ENCODE measurements at regions not wholly inside any gene's neighbourhood (a gene's known extent, or its start where the extent isn't known, plus 50 kb on each side); places are given as distances from the start of the nearest gene placed in this dataset.

- TF ChIP-seq CTCF (IDR thresholded peaks at IDR 0.05): no peak
- Histone ChIP-seq H3K9me3 (no peaks in the 10 kb centered on the region), H3K36me3 (no peaks in the 10 kb centered on the region), H3K27ac (no peak overlapping the region), H3K4me1 (no peaks in the 10 kb centered on the region), H3K4me3 (no peak overlapping the region), H3K9ac (ENCODE audit: low read depth in 2 of 2, low read length in 2 of 2) (no peak overlapping the region), H3K27me3 (no peaks in the 10 kb centered on the region)
- no peak for DNase-seq
- intact Hi-C loops (cut with DNase I): no loop called here
Observed at GRCh38 chr1:184854036-184854435, 99.4 kb upstream of the EDEM3 start.

- no peak for DNase-seq
- Histone ChIP-seq H3K9ac (ENCODE audit: low read depth in 2 of 2, low read length in 2 of 2) (no peak overlapping the region), H3K27ac (no peak overlapping the region), H3K36me3 (no peaks in the 10 kb centered on the region), H3K4me1 (no peaks in the 10 kb centered on the region), H3K27me3 (no peaks in the 10 kb centered on the region), H3K9me3 (no peaks in the 10 kb centered on the region), H3K4me3 (no peak overlapping the region)
- no peak for TF ChIP-seq CTCF (IDR thresholded peaks at IDR 0.05)
- intact Hi-C loops (cut with DNase I): no loop called here
Observed at GRCh38 chr1:184851822-184852746, 97.4 kb upstream of the EDEM3 start.

- DNase-seq: peak; percentile 56
- Histone ChIP-seq H3K4me3 (no peak overlapping the region), H3K36me3 (no peaks in the 10 kb centered on the region), H3K4me1 (no peaks in the 10 kb centered on the region), H3K27me3 (no peaks in the 10 kb centered on the region), H3K9ac (ENCODE audit: low read depth in 2 of 2, low read length in 2 of 2) (no peak overlapping the region), H3K27ac (no peak overlapping the region), H3K9me3 (no peaks in the 10 kb centered on the region)
- intact Hi-C loops (cut with DNase I): no loop called here
- TF ChIP-seq CTCF (IDR thresholded peaks at IDR 0.05): no peak
Observed at GRCh38 chr1:184843732-184844495, 89.3 kb upstream of the EDEM3 start.

- H3K27me3 ChIP-seq: no peaks in the 10 kb centered on the region
- intact Hi-C loops (cut with DNase I): no loop called here
- H3K36me3 ChIP-seq: no peaks in the 10 kb centered on the region
- no peak overlapping the region for H3K27ac ChIP-seq
- no peak overlapping the region for H3K4me3 ChIP-seq
- no peak for DNase-seq
- H3K9me3 ChIP-seq: no peaks in the 10 kb centered on the region
- no peak overlapping the region for H3K9ac ChIP-seq (ENCODE audit: low read depth in 2 of 2, low read length in 2 of 2)
- peaks cover 7% of the 10 kb centered on the region for H3K4me1 ChIP-seq
- no peak for TF ChIP-seq CTCF (IDR thresholded peaks at IDR 0.05)
Observed at GRCh38 chr1:184840596-184840995, 85.9 kb upstream of the EDEM3 start.

GRCh38 chr1:184838504-184838951 lies 83.9 kb upstream of the EDEM3 start:
- Histone ChIP-seq H3K9me3 (no peaks in the 10 kb centered on the region), H3K9ac (ENCODE audit: low read depth in 2 of 2, low read length in 2 of 2) (no peak overlapping the region), H3K27ac (peak overlapping the region; percentile 20), H3K4me1 (peaks cover 7% of the 10 kb centered on the region), H3K27me3 (no peaks in the 10 kb centered on the region), H3K36me3 (no peaks in the 10 kb centered on the region), H3K4me3 (no peak overlapping the region)
- no peak for TF ChIP-seq CTCF (IDR thresholded peaks at IDR 0.05)
- intact Hi-C loops (cut with DNase I): no loop called here
- DNase-seq: peak; percentile 40
